ENCODE measurements at regions not wholly inside any gene's neighbourhood (a gene's known extent, or its start where the extent isn't known, plus 50 kb on each side); places are given as distances from the start of the nearest gene placed in this dataset.

GRCh38 chr2:173435574-173435973 is 80.9 kb downstream of the CDCA7 start:
- H3K79me2 ChIP-seq (ENCODE audit: control insufficient read depth, low read length) = no peaks in the 10 kb centered on the region
- H3K4me2 ChIP-seq (ENCODE audit: low read length) = no peak overlapping the region
- H3K27me3 ChIP-seq (ENCODE audit: control insufficient read depth, low read length) = peaks cover 21% of the 10 kb centered on the region
- no peaks in the 10 kb centered on the region for H3K9me3 ChIP-seq (ENCODE audit: control insufficient read depth, insufficient read depth, low read length)
- no peaks in the 10 kb centered on the region for H3K4me1 ChIP-seq (ENCODE audit: control insufficient read depth, low read length)
- no peak overlapping the region for H3K4me3 ChIP-seq (ENCODE audit: low read length)
- no peaks in the 10 kb centered on the region for H3F3A ChIP-seq (ENCODE audit: control insufficient read depth, insufficient read depth)
- no peak overlapping the region for H3K27ac ChIP-seq (ENCODE audit: low read depth, low read length)
- no peaks in the 10 kb centered on the region for H3K36me3 ChIP-seq (ENCODE audit: control insufficient read depth, low read length)
- H4K20me1 ChIP-seq (ENCODE audit: control insufficient read depth, insufficient read depth, low read depth, low read length) = no peaks in the 10 kb centered on the region
- TF ChIP-seq EZH2phosphoT487 (IDR thresholded peaks at IDR 0.05; ENCODE audit: borderline replicate concordance, low read length) = no peak
- no peak for TF ChIP-seq CTCF (IDR thresholded peaks at IDR 0.05; ENCODE audit: low read depth, low read length, poor library complexity, severe bottlenecking)
- no peaks in the 10 kb centered on the region for H3K9me2 ChIP-seq (replicated peaks; ENCODE audit: control insufficient read depth, low read length)

GRCh38 chr2:173436088-173436487 is 81.4 kb downstream of the CDCA7 start:
- H3K27me3 ChIP-seq (ENCODE audit: control insufficient read depth, low read length) = peaks cover 21% of the 10 kb centered on the region
- TF ChIP-seq EZH2phosphoT487 (IDR thresholded peaks at IDR 0.05; ENCODE audit: borderline replicate concordance, low read length) (no peak), CTCF (IDR thresholded peaks at IDR 0.05; ENCODE audit: low read depth, low read length, poor library complexity, severe bottlenecking) (no peak)
- H4K20me1 ChIP-seq (ENCODE audit: control insufficient read depth, insufficient read depth, low read depth, low read length) = no peaks in the 10 kb centered on the region
- H3K79me2 ChIP-seq (ENCODE audit: control insufficient read depth, low read length) = no peaks in the 10 kb centered on the region
- H3K4me2 ChIP-seq (ENCODE audit: low read length) = no peak overlapping the region
- H3K36me3 ChIP-seq (ENCODE audit: control insufficient read depth, low read length) = no peaks in the 10 kb centered on the region
- H3K27ac ChIP-seq (ENCODE audit: low read depth, low read length) = no peak overlapping the region
- no peaks in the 10 kb centered on the region for H3K9me3 ChIP-seq (ENCODE audit: control insufficient read depth, insufficient read depth, low read length)
- H3K4me1 ChIP-seq (ENCODE audit: control insufficient read depth, low read length) = no peaks in the 10 kb centered on the region
- no peak overlapping the region for H3K4me3 ChIP-seq (ENCODE audit: low read length)
- H3K9me2 ChIP-seq (replicated peaks; ENCODE audit: control insufficient read depth, low read length) = no peaks in the 10 kb centered on the region
- no peaks in the 10 kb centered on the region for H3F3A ChIP-seq (ENCODE audit: control insufficient read depth, insufficient read depth)

- H3K4me3 ChIP-seq (ENCODE audit: low read length) = no peak overlapping the region
- H4K20me1 ChIP-seq (ENCODE audit: control insufficient read depth, insufficient read depth, low read depth, low read length) = no peaks in the 10 kb centered on the region
- TF ChIP-seq EZH2phosphoT487 (IDR thresholded peaks at IDR 0.05; ENCODE audit: borderline replicate concordance, low read length) (no peak), CTCF (IDR thresholded peaks at IDR 0.05; ENCODE audit: low read depth, low read length, poor library complexity, severe bottlenecking) (no peak)
- H3K79me2 ChIP-seq (ENCODE audit: control insufficient read depth, low read length) = no peaks in the 10 kb centered on the region
- no peaks in the 10 kb centered on the region for H3K36me3 ChIP-seq (ENCODE audit: control insufficient read depth, low read length)
- H3K9me2 ChIP-seq (replicated peaks; ENCODE audit: control insufficient read depth, low read length) = no peaks in the 10 kb centered on the region
- H3K27ac ChIP-seq (ENCODE audit: low read depth, low read length) = no peak overlapping the region
- H3F3A ChIP-seq (ENCODE audit: control insufficient read depth, insufficient read depth) = no peaks in the 10 kb centered on the region
- no peak overlapping the region for H3K4me2 ChIP-seq (ENCODE audit: low read length)
- H3K9me3 ChIP-seq (ENCODE audit: control insufficient read depth, insufficient read depth, low read length) = no peaks in the 10 kb centered on the region
- H3K27me3 ChIP-seq (ENCODE audit: control insufficient read depth, low read length) = peaks cover 6% of the 10 kb centered on the region; the same call in 1 of the 2 replicates
- no peaks in the 10 kb centered on the region for H3K4me1 ChIP-seq (ENCODE audit: control insufficient read depth, low read length)
These were observed 86.5 kb downstream of the CDCA7 start for GRCh38 chr2:173441222-173441621.

- Histone ChIP-seq H3K4me1 (ENCODE audit: control insufficient read depth, low read length) (no peaks in the 10 kb centered on the region), H3K4me3 (ENCODE audit: low read length) (no peak overlapping the region), H3K27me3 (ENCODE audit: control insufficient read depth, low read length) (peaks cover under 1% of the 10 kb centered on the region; the same call in 1 of the 2 replicates), H3K79me2 (ENCODE audit: control insufficient read depth, low read length) (no peaks in the 10 kb centered on the region), H3K9me2 (replicated peaks; ENCODE audit: control insufficient read depth, low read length) (no peaks in the 10 kb centered on the region), H3K9me3 (ENCODE audit: control insufficient read depth, insufficient read depth, low read length) (no peaks in the 10 kb centered on the region), H3K36me3 (ENCODE audit: control insufficient read depth, low read length) (no peaks in the 10 kb centered on the region), H3K4me2 (ENCODE audit: low read length) (no peak overlapping the region), H3K27ac (ENCODE audit: low read depth, low read length) (no peak overlapping the region), H3F3A (ENCODE audit: control insufficient read depth, insufficient read depth) (no peaks in the 10 kb centered on the region), H4K20me1 (ENCODE audit: control insufficient read depth, insufficient read depth, low read depth, low read length) (no peaks in the 10 kb centered on the region)
- TF ChIP-seq EZH2phosphoT487 (IDR thresholded peaks at IDR 0.05; ENCODE audit: borderline replicate concordance, low read length) = no peak
- no peak for TF ChIP-seq CTCF (IDR thresholded peaks at IDR 0.05; ENCODE audit: low read depth, low read length, poor library complexity, severe bottlenecking)
These were observed 87.9 kb downstream of the CDCA7 start for GRCh38 chr2:173442542-173442941.
